ENCODE measurements at regions not wholly inside any gene's neighbourhood (a gene's known extent, or its start where the extent isn't known, plus 50 kb on each side); places are given as distances from the start of the nearest gene placed in this dataset.

DNA sequence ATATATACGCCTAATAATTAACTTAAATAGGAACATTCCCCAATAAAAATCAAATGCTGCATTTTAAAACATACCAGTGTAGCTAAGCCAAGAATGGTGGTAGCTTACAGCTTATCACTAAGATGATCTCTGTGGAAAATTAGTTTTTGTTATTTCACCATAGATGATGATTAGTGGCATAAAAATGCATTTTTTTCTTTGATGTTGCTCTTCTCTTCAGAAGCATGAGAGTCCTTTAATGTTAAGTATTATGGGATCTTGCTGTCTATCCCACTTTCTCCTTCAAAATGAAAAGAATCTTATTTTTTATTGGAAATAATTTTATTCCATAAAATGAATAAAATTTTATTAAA lies 731.0 kb downstream of the SLITRK1 start:
- Mint-ChIP-seq H3K27ac (no peak overlapping the region), H3K4me3 (no peak overlapping the region), H3K36me3 (ENCODE audit: low read depth) (no peaks in the 10 kb centered on the region), H3K4me1 (no peaks in the 10 kb centered on the region), H3K9me3 (peaks cover 9% of the 10 kb centered on the region), H3K27me3 (no peaks in the 10 kb centered on the region)
- TF ChIP-seq, protein P1, sequence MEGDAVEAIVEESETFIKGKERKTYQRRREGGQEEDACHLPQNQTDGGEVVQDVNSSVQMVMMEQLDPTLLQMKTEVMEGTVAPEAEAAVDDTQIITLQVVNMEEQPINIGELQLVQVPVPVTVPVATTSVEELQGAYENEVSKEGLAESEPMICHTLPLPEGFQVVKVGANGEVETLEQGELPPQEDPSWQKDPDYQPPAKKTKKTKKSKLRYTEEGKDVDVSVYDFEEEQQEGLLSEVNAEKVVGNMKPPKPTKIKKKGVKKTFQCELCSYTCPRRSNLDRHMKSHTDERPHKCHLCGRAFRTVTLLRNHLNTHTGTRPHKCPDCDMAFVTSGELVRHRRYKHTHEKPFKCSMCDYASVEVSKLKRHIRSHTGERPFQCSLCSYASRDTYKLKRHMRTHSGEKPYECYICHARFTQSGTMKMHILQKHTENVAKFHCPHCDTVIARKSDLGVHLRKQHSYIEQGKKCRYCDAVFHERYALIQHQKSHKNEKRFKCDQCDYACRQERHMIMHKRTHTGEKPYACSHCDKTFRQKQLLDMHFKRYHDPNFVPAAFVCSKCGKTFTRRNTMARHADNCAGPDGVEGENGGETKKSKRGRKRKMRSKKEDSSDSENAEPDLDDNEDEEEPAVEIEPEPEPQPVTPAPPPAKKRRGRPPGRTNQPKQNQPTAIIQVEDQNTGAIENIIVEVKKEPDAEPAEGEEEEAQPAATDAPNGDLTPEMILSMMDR (IDR thresholded peaks at IDR 0.05), result no peak
- intact Hi-C loops (cut with micrococcal nuclease), result no loop called here
- ChIA-PET CTCF (no interaction called here), POLR2A (no interaction called here)
- no peak for ATAC-seq (ENCODE audit: low read depth)
- no peak for DNase-seq

DNA sequence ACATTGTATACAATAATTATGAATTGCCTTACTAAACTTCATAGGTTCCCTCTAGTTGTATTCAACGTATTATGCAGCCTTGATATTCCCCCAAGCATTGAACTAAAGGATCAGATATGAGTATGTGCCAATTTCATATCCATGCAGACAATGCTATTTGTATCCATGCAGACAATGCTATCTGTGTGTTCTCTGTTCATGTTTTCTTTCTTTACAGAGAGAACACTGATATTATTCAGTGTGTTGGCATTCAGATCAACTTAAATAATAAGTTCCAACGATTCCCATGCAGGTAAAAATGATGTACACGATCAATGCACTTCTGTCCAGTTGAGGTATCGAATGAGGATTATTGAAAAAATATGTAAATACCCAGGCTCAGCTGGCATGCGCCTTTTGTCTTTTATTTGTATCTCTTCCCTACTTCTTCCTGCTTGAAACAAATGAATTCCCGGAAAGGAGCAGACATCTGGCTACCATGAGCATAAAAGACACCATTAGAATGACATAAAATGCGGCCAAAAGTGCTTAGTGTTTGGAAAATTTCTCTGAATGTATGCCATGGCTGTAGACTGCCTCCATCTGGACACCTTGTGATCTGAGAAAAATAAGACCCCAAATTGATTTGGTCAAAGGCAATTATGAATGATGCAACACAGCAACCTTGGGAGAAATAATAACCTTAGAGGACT lies 731.5 kb downstream of the SLITRK1 start:
- ChIA-PET POLR2A (no interaction called here), CTCF (no interaction called here)
- Mint-ChIP-seq H3K4me3 (no peak overlapping the region), H3K4me1 (no peaks in the 10 kb centered on the region), H3K27ac (no peak overlapping the region), H3K36me3 (ENCODE audit: low read depth) (no peaks in the 10 kb centered on the region), H3K9me3 (peaks cover 9% of the 10 kb centered on the region), H3K27me3 (no peaks in the 10 kb centered on the region)
- TF ChIP-seq, protein P1 (IDR thresholded peaks at IDR 0.05), result no peak
- intact Hi-C loops (cut with micrococcal nuclease), result no loop called here
- DNase-seq, result no peak
- ATAC-seq (ENCODE audit: low read depth), result no peak

DNA sequence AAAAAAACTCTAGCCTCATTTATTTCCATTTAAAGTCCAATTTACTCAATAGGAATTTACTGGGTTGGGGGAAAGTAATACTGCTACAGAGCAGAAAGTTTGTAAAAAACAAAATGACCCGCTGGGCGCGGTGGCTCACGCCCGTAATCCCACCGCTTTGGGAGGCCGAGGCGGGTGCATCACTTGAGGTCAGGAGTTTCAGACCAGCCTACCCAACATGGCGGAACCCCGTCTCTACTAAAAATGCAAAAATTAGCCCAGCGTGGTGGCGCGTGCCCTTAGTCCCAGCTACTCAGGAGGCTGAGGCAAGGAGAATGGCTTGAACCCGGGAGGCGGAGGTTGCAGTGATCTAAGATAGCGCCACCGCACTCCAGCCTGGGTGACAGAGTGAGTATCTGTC lies 745.6 kb downstream of the SLITRK1 start:
- no peak for DNase-seq
- no peak for ATAC-seq (ENCODE audit: low read depth)
- POLR2A ChIA-PET, result no interaction called here
- CTCF ChIA-PET, result no interaction called here
- no peaks in the 10 kb centered on the region for H3K36me3 Mint-ChIP-seq (ENCODE audit: low read depth)
- TF ChIP-seq, protein P1 (IDR thresholded peaks at IDR 0.05), result no peak
- intact Hi-C loops (cut with micrococcal nuclease), result no loop called here
- H3K4me1 Mint-ChIP-seq, result no peaks in the 10 kb centered on the region
- no peaks in the 10 kb centered on the region for H3K27me3 Mint-ChIP-seq
- no peak overlapping the region for H3K27ac Mint-ChIP-seq
- H3K9me3 Mint-ChIP-seq, result peaks cover 2% of the 10 kb centered on the region
- no peak overlapping the region for H3K4me3 Mint-ChIP-seq

DNA sequence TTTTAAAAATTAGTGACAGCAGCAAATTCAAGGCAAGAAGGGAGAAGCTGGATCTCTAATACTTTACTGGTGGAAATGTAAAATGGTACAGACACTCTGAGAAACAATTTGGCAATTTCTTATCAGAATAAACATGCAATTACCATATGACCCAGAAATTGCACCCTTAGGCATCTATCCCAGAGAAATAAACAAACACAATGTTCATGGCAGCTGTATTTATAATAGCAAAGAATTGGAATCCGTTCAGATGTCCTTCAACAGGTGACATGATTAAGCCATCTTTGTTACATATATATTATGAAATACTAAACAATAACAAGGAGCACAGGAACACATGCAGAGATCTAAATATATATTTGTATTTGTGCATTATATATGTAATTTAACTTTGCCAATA lies 756.5 kb downstream of the SLITRK1 start:
- ChIA-PET POLR2A (no interaction called here), CTCF (no interaction called here)
- intact Hi-C loops (cut with micrococcal nuclease), result no loop called here
- Mint-ChIP-seq H3K4me3 (no peak overlapping the region), H3K27ac (no peak overlapping the region), H3K36me3 (ENCODE audit: low read depth) (no peaks in the 10 kb centered on the region), H3K4me1 (no peaks in the 10 kb centered on the region), H3K27me3 (no peaks in the 10 kb centered on the region), H3K9me3 (peaks cover 2% of the 10 kb centered on the region)
- DNase-seq (no peak), ATAC-seq (ENCODE audit: low read depth) (no peak)
- TF ChIP-seq, protein P1 (IDR thresholded peaks at IDR 0.05), result no peak

DNA sequence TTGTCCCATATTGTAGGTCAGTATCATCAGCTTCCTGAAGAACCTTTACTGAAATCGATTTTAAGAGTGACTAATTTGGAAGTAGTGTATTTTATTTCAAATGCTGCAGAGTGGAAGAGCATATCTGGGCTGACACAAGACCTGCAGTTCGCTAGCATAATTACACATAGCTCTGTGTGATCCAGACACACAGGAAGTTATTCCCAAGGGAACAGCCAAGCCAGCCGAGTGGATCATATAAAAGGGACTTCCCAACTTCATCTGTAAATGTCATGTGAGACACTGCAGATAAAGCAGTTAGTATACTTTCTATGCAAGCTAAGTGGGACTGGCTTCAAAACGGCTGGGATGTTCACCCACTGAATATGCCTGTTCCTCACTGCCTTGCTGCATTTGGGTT lies 760.4 kb downstream of the SLITRK1 start:
- H3K4me3 Mint-ChIP-seq, result no peak overlapping the region
- intact Hi-C loops (cut with micrococcal nuclease), result no loop called here

More for the DNA sequence above, 760.4 kb downstream of the SLITRK1 start:
- no peaks in the 10 kb centered on the region for H3K27me3 Mint-ChIP-seq
- no peaks in the 10 kb centered on the region for H3K36me3 Mint-ChIP-seq (ENCODE audit: low read depth)
- TF ChIP-seq, protein P1 (IDR thresholded peaks at IDR 0.05), result no peak
- POLR2A ChIA-PET, result no interaction called here
- no peaks in the 10 kb centered on the region for H3K4me1 Mint-ChIP-seq
- H3K27ac Mint-ChIP-seq, result no peak overlapping the region
- CTCF ChIA-PET, result no interaction called here
- DNase-seq (no peak), ATAC-seq (ENCODE audit: low read depth) (no peak)
- H3K9me3 Mint-ChIP-seq, result peaks cover 6% of the 10 kb centered on the region
